OCI-LY1 (cell line): ENCODE measurements at regions not wholly inside any gene's neighbourhood (a gene's known extent, or its start where the extent isn't known, plus 50 kb on each side); places are given as distances from the start of the nearest gene placed in this dataset.

ENCODE experiments used
- EZH2 ChIP-seq: fragments of 200-600 bp; sonication (generic), shearing (Covaris generic); IDR thresholded peaks from 2 replicates; pipeline ENCODE4 v1.8.0; 2017; ENCODE audit warnings: borderline replicate concordance, mixed run types, mild to moderate bottlenecking, antibody characterized with exemption, low read length, moderate library complexity, mixed read lengths
- TF ChIP-seq, protein P1 (sequence below): fragments of 200-600 bp; sonication (generic), shearing (Covaris generic); IDR thresholded peaks from 2 replicates; pipeline ENCODE4 v1.5.1; 2017; ENCODE audit warnings: mild to moderate bottlenecking, antibody characterized with exemption, low read length, moderate library complexity, mixed read lengths

DNA sequence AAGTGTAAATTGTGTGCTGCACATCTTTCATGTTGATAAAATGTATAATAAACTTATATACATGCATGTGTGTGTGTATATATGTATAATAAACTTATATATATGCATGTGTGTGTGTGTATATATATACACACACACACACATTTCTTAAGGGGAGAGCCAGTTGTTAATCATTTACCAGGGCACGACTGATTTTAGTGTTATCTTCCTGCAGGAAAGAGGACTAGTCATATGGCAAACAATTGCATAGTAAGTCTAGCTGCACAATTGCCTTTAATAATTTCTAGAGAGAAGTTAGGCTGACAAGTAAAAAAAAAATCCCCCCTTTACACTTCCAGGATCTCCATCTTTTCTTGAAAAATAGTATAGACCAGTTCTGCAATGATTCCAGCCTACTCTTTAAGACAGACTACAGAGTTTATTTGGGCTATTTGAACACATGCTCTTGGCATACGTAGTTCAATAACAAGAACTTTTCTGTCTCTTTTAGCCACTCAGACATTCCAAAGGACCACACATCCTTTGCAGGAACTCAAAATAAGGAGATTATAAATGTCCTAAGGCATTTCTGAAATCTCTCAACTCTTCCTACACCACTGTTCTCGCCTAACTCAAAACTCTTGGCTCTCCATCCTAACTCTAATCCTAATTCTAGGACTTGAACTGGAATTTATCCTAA, 163.6 kb upstream of the SETMAR start:
- TF ChIP-seq, protein P1, sequence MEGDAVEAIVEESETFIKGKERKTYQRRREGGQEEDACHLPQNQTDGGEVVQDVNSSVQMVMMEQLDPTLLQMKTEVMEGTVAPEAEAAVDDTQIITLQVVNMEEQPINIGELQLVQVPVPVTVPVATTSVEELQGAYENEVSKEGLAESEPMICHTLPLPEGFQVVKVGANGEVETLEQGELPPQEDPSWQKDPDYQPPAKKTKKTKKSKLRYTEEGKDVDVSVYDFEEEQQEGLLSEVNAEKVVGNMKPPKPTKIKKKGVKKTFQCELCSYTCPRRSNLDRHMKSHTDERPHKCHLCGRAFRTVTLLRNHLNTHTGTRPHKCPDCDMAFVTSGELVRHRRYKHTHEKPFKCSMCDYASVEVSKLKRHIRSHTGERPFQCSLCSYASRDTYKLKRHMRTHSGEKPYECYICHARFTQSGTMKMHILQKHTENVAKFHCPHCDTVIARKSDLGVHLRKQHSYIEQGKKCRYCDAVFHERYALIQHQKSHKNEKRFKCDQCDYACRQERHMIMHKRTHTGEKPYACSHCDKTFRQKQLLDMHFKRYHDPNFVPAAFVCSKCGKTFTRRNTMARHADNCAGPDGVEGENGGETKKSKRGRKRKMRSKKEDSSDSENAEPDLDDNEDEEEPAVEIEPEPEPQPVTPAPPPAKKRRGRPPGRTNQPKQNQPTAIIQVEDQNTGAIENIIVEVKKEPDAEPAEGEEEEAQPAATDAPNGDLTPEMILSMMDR = no peak
- TF ChIP-seq EZH2 = no peak
